Cardiac fibroblast (primary cell): ENCODE measurements at regions not wholly inside any gene's neighbourhood (a gene's known extent, or its start where the extent isn't known, plus 50 kb on each side); places are given as distances from the start of the nearest gene placed in this dataset.

Source experiments
- DNase-seq, 2 donors: peaks; one replicate each; pipeline versions ENCODE4 v3.0.0 to v3.0.0-alpha.2; 2010; ENCODE audit warnings: low read depth in 2 of 2
- H3K4me3 ChIP-seq, 2 donors: replicated peaks in 1 of 2; 1 replicate in 1 of 2; 2 replicates in 1 of 2; pipeline ENCODE4 v1.5.1; 2011; ENCODE audit warnings: low read depth in 2 of 2, low read length in 2 of 2, mild to moderate bottlenecking in 2 of 2, moderate library complexity in 1 of 2
- CTCF ChIP-seq: IDR thresholded peaks from one replicate; pipeline ENCODE4 v1.5.1; 2011; ENCODE audit warnings: low read depth, mild to moderate bottlenecking, low read length, inconsistent platforms

- DNase-seq, result peak; percentile 42 to 44
- H3K4me3 ChIP-seq, result no peak overlapping the region
- no peak for TF ChIP-seq CTCF
Measured at GRCh38 chr6:118740372-118740771, 89.0 kb upstream of the CEP85L start.

- no peak overlapping the region for H3K4me3 ChIP-seq
- TF ChIP-seq CTCF, result no peak
- DNase-seq, result peak; percentile 28 to 33
Measured at GRCh38 chr6:118739696-118740353, 88.4 kb upstream of the CEP85L start.

DNA sequence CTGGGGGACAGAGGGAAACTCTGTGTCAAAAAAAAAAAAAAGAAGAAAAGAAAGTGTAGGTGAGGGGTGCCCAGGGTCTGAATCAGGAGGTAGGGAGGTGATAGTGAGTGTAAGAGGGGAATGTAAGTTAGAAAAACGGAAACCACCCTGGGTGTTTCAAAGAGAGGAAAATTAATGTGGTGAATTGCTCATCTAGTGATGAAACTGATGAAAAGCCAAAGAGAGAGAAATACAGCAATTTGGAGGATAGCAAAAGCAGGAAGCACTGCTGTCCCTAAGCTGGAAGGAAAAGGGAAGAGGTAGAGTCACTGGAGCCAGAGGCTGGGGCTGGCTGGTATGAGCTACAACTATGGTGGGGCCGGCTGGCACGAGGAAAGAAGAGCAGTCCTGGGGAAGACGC is 85.0 kb upstream of the CEP85L start:
- no peak overlapping the region for H3K4me3 ChIP-seq
- TF ChIP-seq CTCF, result no peak
- no peak for DNase-seq

DNA sequence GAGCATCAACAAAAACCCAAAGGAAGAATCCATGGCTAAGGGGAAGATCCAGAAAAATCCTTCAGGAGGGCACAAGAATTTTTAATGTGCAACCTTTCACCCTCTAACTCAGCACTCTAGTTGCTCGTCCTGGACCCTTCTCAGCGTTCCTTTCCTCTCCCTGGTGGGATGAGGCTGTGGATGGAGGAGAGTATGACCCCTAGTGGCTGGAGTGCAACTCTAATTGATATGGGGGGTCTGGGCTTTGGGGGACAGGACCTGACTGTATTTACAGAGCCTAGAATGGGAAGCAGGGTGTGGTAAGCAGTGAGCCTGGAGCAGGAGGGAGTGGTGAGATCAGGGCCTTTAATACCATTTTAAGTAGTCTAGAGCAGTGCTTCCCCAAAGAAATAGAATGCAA is 83.9 kb upstream of the CEP85L start:
- TF ChIP-seq CTCF, result peak; percentile 48
- H3K4me3 ChIP-seq, result no peak overlapping the region
- DNase-seq, result peak; percentile 20 to 23

DNA sequence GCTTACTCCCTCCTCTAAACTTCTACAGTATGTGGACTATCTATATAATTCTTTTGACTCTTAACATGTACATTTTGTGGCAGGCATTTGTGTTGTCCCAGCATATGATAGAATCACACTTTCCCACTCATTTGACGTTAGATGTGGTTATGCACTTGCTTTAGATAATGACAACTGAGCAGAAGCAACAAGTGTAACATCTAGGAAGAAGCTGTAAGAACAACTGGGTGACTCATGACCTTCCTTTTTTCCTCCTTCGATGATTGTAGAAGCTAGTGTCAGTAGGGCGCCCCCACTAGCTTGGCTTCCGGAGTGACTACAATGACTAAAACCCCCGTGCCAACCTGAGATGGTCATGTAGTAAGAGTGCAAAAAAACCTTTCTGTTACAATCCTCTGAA is 74.6 kb upstream of the CEP85L start:
- no peak overlapping the region for H3K4me3 ChIP-seq
- no peak for TF ChIP-seq CTCF
- DNase-seq, result peak in 1 of 2 donors; percentile 34

GRCh38 chr6:118724211-118724610 is 72.8 kb upstream of the CEP85L start:
- no peak overlapping the region for H3K4me3 ChIP-seq
- TF ChIP-seq CTCF, result no peak
- DNase-seq, result peak; percentile 37 to 42
